Neural progenitor cell (in vitro differentiated cells): ENCODE measurements at regions not wholly inside any gene's neighbourhood (a gene's known extent, or its start where the extent isn't known, plus 50 kb on each side); places are given as distances from the start of the nearest gene placed in this dataset.
"Not testable (repeated sequence)": the region's sequence is repeated elsewhere in the genome, so short reads cannot be mapped to it uniquely, and the experiment has no call there.

Experiments used
- EZH2 ChIP-seq: fragments of 200-600 bp; sonication (generic); IDR thresholded peaks from 2 replicates; pipeline ENCODE4 v1.6.1; 2017; ENCODE audit warnings: antibody characterized with exemption, mild to moderate bottlenecking, moderate library complexity
- EZH2phosphoT487 ChIP-seq: fragments of 200-600 bp; sonication (generic); IDR thresholded peaks from 2 replicates; pipeline ENCODE4 v1.6.1; 2017; ENCODE audit warnings: antibody characterized with exemption
- TF ChIP-seq, protein P1 (sequence below): fragments of 200-600 bp; sonication (generic); IDR thresholded peaks from 2 replicates; pipeline ENCODE4 v1.5.1; 2017; ENCODE audit warnings: antibody characterized with exemption, mild to moderate bottlenecking

DNA sequence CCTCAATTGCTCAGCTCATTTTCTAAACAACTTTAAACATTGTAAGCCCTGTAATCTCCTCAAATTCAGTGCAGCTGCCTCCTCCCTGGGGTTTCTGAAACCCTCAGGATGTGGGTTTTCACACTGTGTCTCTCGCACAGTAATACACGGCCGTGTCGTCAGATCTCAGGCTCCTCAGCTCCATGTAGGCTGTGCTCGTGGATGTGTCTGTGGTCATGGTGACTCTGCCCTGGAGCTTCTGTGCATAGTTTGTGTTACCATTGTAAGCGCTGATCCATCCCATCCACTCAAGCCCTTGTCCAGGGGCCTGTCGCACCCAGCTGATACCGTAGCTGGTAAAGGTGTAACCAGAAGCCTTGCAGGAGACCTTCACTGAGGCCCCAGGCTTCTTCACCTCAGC lies 658.4 kb downstream of the TMEM121 start:
- TF ChIP-seq EZH2, EZH2phosphoT487: not testable (repeated sequence)
- TF ChIP-seq, protein P1, sequence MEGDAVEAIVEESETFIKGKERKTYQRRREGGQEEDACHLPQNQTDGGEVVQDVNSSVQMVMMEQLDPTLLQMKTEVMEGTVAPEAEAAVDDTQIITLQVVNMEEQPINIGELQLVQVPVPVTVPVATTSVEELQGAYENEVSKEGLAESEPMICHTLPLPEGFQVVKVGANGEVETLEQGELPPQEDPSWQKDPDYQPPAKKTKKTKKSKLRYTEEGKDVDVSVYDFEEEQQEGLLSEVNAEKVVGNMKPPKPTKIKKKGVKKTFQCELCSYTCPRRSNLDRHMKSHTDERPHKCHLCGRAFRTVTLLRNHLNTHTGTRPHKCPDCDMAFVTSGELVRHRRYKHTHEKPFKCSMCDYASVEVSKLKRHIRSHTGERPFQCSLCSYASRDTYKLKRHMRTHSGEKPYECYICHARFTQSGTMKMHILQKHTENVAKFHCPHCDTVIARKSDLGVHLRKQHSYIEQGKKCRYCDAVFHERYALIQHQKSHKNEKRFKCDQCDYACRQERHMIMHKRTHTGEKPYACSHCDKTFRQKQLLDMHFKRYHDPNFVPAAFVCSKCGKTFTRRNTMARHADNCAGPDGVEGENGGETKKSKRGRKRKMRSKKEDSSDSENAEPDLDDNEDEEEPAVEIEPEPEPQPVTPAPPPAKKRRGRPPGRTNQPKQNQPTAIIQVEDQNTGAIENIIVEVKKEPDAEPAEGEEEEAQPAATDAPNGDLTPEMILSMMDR = not testable (repeated sequence)
